ENCODE measurements at regions not wholly inside any gene's neighbourhood (a gene's known extent, or its start where the extent isn't known, plus 50 kb on each side); places are given as distances from the start of the nearest gene placed in this dataset.

GRCh38 chr9:593809-594208 lies 247.7 kb upstream of the DMRT1 start:
- Histone ChIP-seq H4K8ac (ENCODE audit: low read depth, low read length) (no peak overlapping the region), H3K14ac (ENCODE audit: low read length) (no peak overlapping the region), H3K18ac (ENCODE audit: low read length) (no peak overlapping the region), H2BK120ac (ENCODE audit: low read depth, low read length) (no peak overlapping the region), H2AK5ac (ENCODE audit: low read depth, low read length) (no peak overlapping the region), H2AFZ (ENCODE audit: low read length) (no peak overlapping the region), H3K27ac (replicated peaks; ENCODE audit: low read length) (no peak overlapping the region), H2BK12ac (ENCODE audit: low read length) (no peak overlapping the region), H3K9ac (ENCODE audit: low read depth, low read length, poor library complexity) (no peak overlapping the region), H3K27me3 (ENCODE audit: control insufficient read depth in 3 of 3, insufficient read depth in 3 of 3, low read depth in 1 of 3, low read length in 3 of 3) (no peaks in the 10 kb centered on the region), H2BK15ac (ENCODE audit: low read length) (no peak overlapping the region), H3K4ac (ENCODE audit: low read length) (no peak overlapping the region), H3K4me2 (ENCODE audit: insufficient read depth, low read length, poor library complexity, severe bottlenecking) (no peak overlapping the region), H3K79me1 (ENCODE audit: low read depth, low read length) (no peaks in the 10 kb centered on the region), H3K36me3 (replicated peaks in 1 of 2; ENCODE audit: control insufficient read depth in 2 of 2, insufficient read depth in 2 of 2, low read length in 2 of 2) (no peaks in the 10 kb centered on the region), H2BK5ac (ENCODE audit: low read length) (no peak overlapping the region), H3K4me3 (ENCODE audit: low read length in 2 of 2) (no peak overlapping the region), H4K91ac (ENCODE audit: low read depth, low read length, poor library complexity) (no peak overlapping the region), H3K4me1 (ENCODE audit: control insufficient read depth in 2 of 2, insufficient read depth in 1 of 2, low read depth in 1 of 2, low read length in 2 of 2) (peaks cover 0 to 3% of the 10 kb centered on the region in 2 donors), H3K23ac (ENCODE audit: low read depth, low read length, poor library complexity) (no peak overlapping the region), H3K9me3 (replicated peaks in 1 of 2; ENCODE audit: control insufficient read depth in 2 of 2, insufficient read depth in 1 of 2, low read depth in 1 of 2, low read length in 2 of 2) (no peaks in the 10 kb centered on the region)
- WGBS, 2 donors (ENCODE audit: extremely low coverage in 2 of 2, insufficient read length in 2 of 2, insufficient replicate concordance in 1 of 2), result no CpG with 5 or more reads among the region's 2 CpGs
- no peak for DNase-seq (ENCODE audit: low spot score)

GRCh38 chr9:596703-597102 lies 244.8 kb upstream of the DMRT1 start:
- H2AK5ac ChIP-seq (ENCODE audit: low read depth, low read length), result no peak overlapping the region
- no peak overlapping the region for H3K18ac ChIP-seq (ENCODE audit: low read length)
- DNase-seq (ENCODE audit: low spot score), result no peak
- no CpG with 5 or more reads among the region's 2 CpGs for WGBS, 2 donors (ENCODE audit: extremely low coverage in 2 of 2, insufficient read length in 2 of 2, insufficient replicate concordance in 1 of 2)
- no peaks in the 10 kb centered on the region for H3K36me3 ChIP-seq (replicated peaks in 1 of 2; ENCODE audit: control insufficient read depth in 2 of 2, insufficient read depth in 2 of 2, low read length in 2 of 2)
- no peak overlapping the region for H2BK120ac ChIP-seq (ENCODE audit: low read depth, low read length)
- no peak overlapping the region for H2BK15ac ChIP-seq (ENCODE audit: low read length)
- no peak overlapping the region for H3K4me3 ChIP-seq (ENCODE audit: low read length in 2 of 2)
- H3K27me3 ChIP-seq (ENCODE audit: control insufficient read depth in 3 of 3, insufficient read depth in 3 of 3, low read depth in 1 of 3, low read length in 3 of 3), result no peaks in the 10 kb centered on the region
- no peaks in the 10 kb centered on the region for H3K79me1 ChIP-seq (ENCODE audit: low read depth, low read length)
- no peak overlapping the region for H4K8ac ChIP-seq (ENCODE audit: low read depth, low read length)
- no peak overlapping the region for H2BK12ac ChIP-seq (ENCODE audit: low read length)
- no peak overlapping the region for H3K9ac ChIP-seq (ENCODE audit: low read depth, low read length, poor library complexity)
- H3K9me3 ChIP-seq (replicated peaks in 1 of 2; ENCODE audit: control insufficient read depth in 2 of 2, insufficient read depth in 1 of 2, low read depth in 1 of 2, low read length in 2 of 2), result peaks cover 0 to 2% of the 10 kb centered on the region in 2 donors
- no peak overlapping the region for H3K4ac ChIP-seq (ENCODE audit: low read length)
- H3K4me2 ChIP-seq (ENCODE audit: insufficient read depth, low read length, poor library complexity, severe bottlenecking), result no peak overlapping the region
- H3K14ac ChIP-seq (ENCODE audit: low read length), result no peak overlapping the region
- no peak overlapping the region for H3K23ac ChIP-seq (ENCODE audit: low read depth, low read length, poor library complexity)
- H3K27ac ChIP-seq (replicated peaks; ENCODE audit: low read length), result no peak overlapping the region
- H4K91ac ChIP-seq (ENCODE audit: low read depth, low read length, poor library complexity), result no peak overlapping the region
- H3K4me1 ChIP-seq (ENCODE audit: control insufficient read depth in 2 of 2, insufficient read depth in 1 of 2, low read depth in 1 of 2, low read length in 2 of 2), result no peaks in the 10 kb centered on the region
- H2BK5ac ChIP-seq (ENCODE audit: low read length), result no peak overlapping the region
- H2AFZ ChIP-seq (ENCODE audit: low read length), result no peak overlapping the region

GRCh38 chr9:600006-600405 lies 241.5 kb upstream of the DMRT1 start:
- Histone ChIP-seq H2BK15ac (ENCODE audit: low read length) (no peak overlapping the region), H2BK120ac (ENCODE audit: low read depth, low read length) (no peak overlapping the region), H3K27me3 (ENCODE audit: control insufficient read depth in 3 of 3, insufficient read depth in 3 of 3, low read depth in 1 of 3, low read length in 3 of 3) (no peaks in the 10 kb centered on the region), H2AFZ (ENCODE audit: low read length) (no peak overlapping the region), H3K14ac (ENCODE audit: low read length) (no peak overlapping the region), H3K4me1 (ENCODE audit: control insufficient read depth in 2 of 2, insufficient read depth in 1 of 2, low read depth in 1 of 2, low read length in 2 of 2) (no peaks in the 10 kb centered on the region), H3K79me1 (ENCODE audit: low read depth, low read length) (no peaks in the 10 kb centered on the region), H2BK12ac (ENCODE audit: low read length) (no peak overlapping the region), H2BK5ac (ENCODE audit: low read length) (no peak overlapping the region), H2AK5ac (ENCODE audit: low read depth, low read length) (no peak overlapping the region), H3K9ac (ENCODE audit: low read depth, low read length, poor library complexity) (no peak overlapping the region), H3K4me2 (ENCODE audit: insufficient read depth, low read length, poor library complexity, severe bottlenecking) (no peak overlapping the region), H3K4ac (ENCODE audit: low read length) (no peak overlapping the region), H3K18ac (ENCODE audit: low read length) (no peak overlapping the region), H3K27ac (replicated peaks; ENCODE audit: low read length) (no peak overlapping the region), H3K36me3 (replicated peaks in 1 of 2; ENCODE audit: control insufficient read depth in 2 of 2, insufficient read depth in 2 of 2, low read length in 2 of 2) (no peaks in the 10 kb centered on the region), H4K91ac (ENCODE audit: low read depth, low read length, poor library complexity) (no peak overlapping the region), H3K4me3 (ENCODE audit: low read length in 2 of 2) (no peak overlapping the region), H3K23ac (ENCODE audit: low read depth, low read length, poor library complexity) (no peak overlapping the region), H4K8ac (ENCODE audit: low read depth, low read length) (no peak overlapping the region), H3K9me3 (replicated peaks in 1 of 2; ENCODE audit: control insufficient read depth in 2 of 2, insufficient read depth in 1 of 2, low read depth in 1 of 2, low read length in 2 of 2) (peaks cover 0 to 5% of the 10 kb centered on the region in 2 donors)
- no peak for DNase-seq (ENCODE audit: low spot score)
- no CpG with 5 or more reads among the region's 3 CpGs for WGBS, 2 donors (ENCODE audit: extremely low coverage in 2 of 2, insufficient read length in 2 of 2, insufficient replicate concordance in 1 of 2)

GRCh38 chr9:602716-603115 lies 238.8 kb upstream of the DMRT1 start:
- H3K9me3 ChIP-seq (replicated peaks in 1 of 2; ENCODE audit: control insufficient read depth in 2 of 2, insufficient read depth in 1 of 2, low read depth in 1 of 2, low read length in 2 of 2), result peaks cover 0 to 5% of the 10 kb centered on the region in 2 donors

More at GRCh38 chr9:602716-603115, 238.8 kb upstream of the DMRT1 start:
- no peak overlapping the region for H3K14ac ChIP-seq (ENCODE audit: low read length)
- no peak overlapping the region for H2BK120ac ChIP-seq (ENCODE audit: low read depth, low read length)
- no peak overlapping the region for H2AFZ ChIP-seq (ENCODE audit: low read length)
- H3K4me2 ChIP-seq (ENCODE audit: insufficient read depth, low read length, poor library complexity, severe bottlenecking), result no peak overlapping the region
- whole genome bisulfite sequencing, 2 donors (ENCODE audit: extremely low coverage in 2 of 2, insufficient read length in 2 of 2, insufficient replicate concordance in 1 of 2), result no CpG with 5 or more reads among the region's 4 CpGs
- no peak overlapping the region for H2AK5ac ChIP-seq (ENCODE audit: low read depth, low read length)
- H3K4me3 ChIP-seq (ENCODE audit: low read length in 2 of 2), result no peak overlapping the region
- no peaks in the 10 kb centered on the region for H3K27me3 ChIP-seq (ENCODE audit: control insufficient read depth in 3 of 3, insufficient read depth in 3 of 3, low read depth in 1 of 3, low read length in 3 of 3)
- H2BK5ac ChIP-seq (ENCODE audit: low read length), result no peak overlapping the region
- H4K8ac ChIP-seq (ENCODE audit: low read depth, low read length), result no peak overlapping the region
- no peaks in the 10 kb centered on the region for H3K36me3 ChIP-seq (replicated peaks in 1 of 2; ENCODE audit: control insufficient read depth in 2 of 2, insufficient read depth in 2 of 2, low read length in 2 of 2)
- H3K4me1 ChIP-seq (ENCODE audit: control insufficient read depth in 2 of 2, insufficient read depth in 1 of 2, low read depth in 1 of 2, low read length in 2 of 2), result no peaks in the 10 kb centered on the region
- no peak overlapping the region for H3K23ac ChIP-seq (ENCODE audit: low read depth, low read length, poor library complexity)
- no peak overlapping the region for H4K91ac ChIP-seq (ENCODE audit: low read depth, low read length, poor library complexity)
- no peak overlapping the region for H3K27ac ChIP-seq (replicated peaks; ENCODE audit: low read length)
- no peak overlapping the region for H3K4ac ChIP-seq (ENCODE audit: low read length)
- no peak overlapping the region for H3K9ac ChIP-seq (ENCODE audit: low read depth, low read length, poor library complexity)
- no peak overlapping the region for H2BK15ac ChIP-seq (ENCODE audit: low read length)
- H2BK12ac ChIP-seq (ENCODE audit: low read length), result no peak overlapping the region
- H3K18ac ChIP-seq (ENCODE audit: low read length), result no peak overlapping the region
- H3K79me1 ChIP-seq (ENCODE audit: low read depth, low read length), result no peaks in the 10 kb centered on the region
- DNase-seq (ENCODE audit: low spot score), result no peak

Data from neuronal stem cell (in vitro differentiated cells).